Activated CD4-positive, CD25-positive, alpha-beta regulatory T cell (primary cell): ENCODE measurements at regions not wholly inside any gene's neighbourhood (a gene's known extent, or its start where the extent isn't known, plus 50 kb on each side); places are given as distances from the start of the nearest gene placed in this dataset.
"Not testable (repeated sequence)": the region's sequence is repeated elsewhere in the genome, so short reads cannot be mapped to it uniquely, and the experiment has no call there.

Experiments used
- DNase-seq, 4 experiments: peaks; one replicate each; lab custom pipeline; 2025; lab: John Stamatoyannopoulos, UW

GRCh38 chr2:111366641-111367029, 245.9 kb downstream of the BCL2L11 start:
- not testable (repeated sequence) for DNase-seq

DNA sequence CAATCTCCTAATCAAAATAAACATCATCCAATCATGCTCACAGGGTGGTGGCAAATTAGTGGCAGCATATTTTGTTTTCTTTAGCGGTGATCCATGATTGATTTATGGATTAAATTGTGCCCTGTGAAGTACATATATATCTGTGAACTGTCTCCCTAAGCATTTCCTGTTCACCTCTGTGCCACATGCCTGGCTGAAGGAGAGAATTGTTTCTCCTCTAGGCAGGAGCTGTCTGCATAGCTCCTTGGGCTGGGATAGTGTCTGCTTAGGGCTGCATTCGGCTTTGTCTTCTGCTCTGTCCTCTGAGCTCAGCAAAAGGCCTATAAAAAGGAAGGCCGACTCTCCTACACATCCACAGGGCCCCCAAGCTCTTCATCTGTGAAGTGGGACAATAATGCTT, 246.4 kb downstream of the BCL2L11 start:
- DNase-seq = not testable (repeated sequence)

DNA sequence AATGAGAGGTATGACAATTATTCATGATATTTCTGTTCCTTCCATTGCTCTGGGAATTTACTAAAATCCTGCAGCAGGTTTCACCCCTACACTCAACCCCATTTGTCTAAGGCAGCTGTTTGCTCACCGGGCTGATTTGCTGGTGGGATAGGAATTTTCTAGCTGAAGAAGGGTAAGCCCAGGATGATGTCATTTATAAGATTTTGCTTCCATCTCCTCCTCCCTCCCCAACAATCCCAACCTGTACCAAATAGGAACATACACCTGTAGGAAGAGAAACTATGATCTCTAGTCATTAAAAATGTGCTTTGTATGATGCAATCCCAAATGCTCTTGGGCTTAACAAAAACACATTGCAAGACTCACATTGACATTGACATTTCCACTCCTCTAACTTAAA, 247.2 kb downstream of the BCL2L11 start:
- not testable (repeated sequence) for DNase-seq

- not testable (repeated sequence) for DNase-seq
These were observed 247.6 kb downstream of the BCL2L11 start for GRCh38 chr2:111368288-111368687.

DNA sequence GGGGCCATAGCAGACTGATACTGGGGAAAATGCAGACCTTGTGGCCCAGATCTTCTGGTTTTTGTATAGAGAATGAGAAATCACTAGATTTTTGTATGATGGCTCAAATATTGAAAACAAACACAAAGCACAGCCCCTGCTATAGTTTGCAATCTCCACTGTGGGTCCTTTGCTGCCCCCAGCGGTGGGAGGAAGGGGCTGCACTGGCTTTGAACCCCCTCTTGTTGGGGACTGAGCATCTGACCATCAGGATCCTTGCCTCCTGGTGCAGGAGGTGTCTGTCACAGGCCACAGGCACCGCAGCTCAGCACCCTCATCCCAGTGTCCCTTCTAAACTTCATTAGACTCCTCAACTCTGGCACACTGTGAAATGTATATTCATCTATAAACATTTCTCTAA, 252.3 kb downstream of the BCL2L11 start:
- DNase-seq = not testable (repeated sequence)

- DNase-seq = not testable (repeated sequence)
These were observed 253.3 kb downstream of the BCL2L11 start for GRCh38 chr2:111373989-111374388.

GRCh38 chr2:111374734-111375133, 254.0 kb downstream of the BCL2L11 start:
- not testable (repeated sequence) for DNase-seq

- not testable (repeated sequence) for DNase-seq
These were observed 254.7 kb downstream of the BCL2L11 start for GRCh38 chr2:111375320-111375883.

DNA sequence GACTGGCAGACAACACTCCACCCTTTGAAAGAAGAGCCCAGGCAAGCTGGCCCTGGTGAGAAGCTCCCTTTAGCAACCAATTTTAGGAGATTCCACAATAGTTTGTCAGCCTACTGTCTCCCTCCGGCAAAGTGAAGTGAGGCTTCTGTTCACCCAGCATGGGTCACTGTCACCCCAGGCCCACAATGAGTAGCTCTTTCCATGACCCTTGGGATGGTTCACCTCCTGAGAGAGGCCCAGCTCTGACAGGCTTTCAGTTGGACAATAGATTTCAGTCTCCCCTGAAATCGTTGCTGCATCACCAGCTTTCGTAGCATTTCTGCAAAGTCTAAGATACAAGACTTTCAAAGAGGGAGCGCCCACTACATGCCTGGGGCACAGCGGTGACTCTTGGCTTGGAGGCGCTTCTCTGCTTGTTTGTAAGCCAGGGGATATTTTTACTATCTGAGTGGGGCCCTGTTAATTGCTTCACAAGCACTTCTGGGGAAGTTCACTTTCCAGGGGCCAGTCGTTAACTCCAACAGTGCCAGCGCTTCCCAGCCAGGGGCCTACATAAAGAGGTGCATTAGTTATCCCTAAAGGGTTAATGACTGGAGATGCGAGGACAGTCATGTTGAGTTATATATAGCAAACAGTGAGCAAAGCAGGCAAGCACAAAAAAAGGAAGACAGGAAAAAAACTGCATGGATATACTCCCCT, 255.7 kb downstream of the BCL2L11 start:
- not testable (repeated sequence) for DNase-seq

DNA sequence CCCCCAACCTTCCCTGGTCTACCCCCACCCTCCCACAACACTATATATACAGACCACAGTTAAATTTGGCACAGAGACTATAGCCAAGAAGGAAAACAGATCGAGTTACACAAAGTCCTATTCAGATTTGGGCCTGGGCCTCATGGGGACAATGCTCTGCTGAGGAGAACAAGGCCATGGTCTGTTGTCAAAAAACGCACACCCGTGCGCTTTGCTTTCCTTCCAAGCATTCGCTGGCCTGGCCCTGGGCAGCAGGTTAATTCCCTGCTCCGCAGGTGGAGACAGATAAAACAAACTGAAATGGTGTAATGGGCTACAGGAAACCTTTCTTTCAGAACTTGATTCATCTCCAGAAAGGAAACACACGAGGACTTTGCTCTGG, 256.2 kb downstream of the BCL2L11 start:
- DNase-seq = not testable (repeated sequence)

DNA sequence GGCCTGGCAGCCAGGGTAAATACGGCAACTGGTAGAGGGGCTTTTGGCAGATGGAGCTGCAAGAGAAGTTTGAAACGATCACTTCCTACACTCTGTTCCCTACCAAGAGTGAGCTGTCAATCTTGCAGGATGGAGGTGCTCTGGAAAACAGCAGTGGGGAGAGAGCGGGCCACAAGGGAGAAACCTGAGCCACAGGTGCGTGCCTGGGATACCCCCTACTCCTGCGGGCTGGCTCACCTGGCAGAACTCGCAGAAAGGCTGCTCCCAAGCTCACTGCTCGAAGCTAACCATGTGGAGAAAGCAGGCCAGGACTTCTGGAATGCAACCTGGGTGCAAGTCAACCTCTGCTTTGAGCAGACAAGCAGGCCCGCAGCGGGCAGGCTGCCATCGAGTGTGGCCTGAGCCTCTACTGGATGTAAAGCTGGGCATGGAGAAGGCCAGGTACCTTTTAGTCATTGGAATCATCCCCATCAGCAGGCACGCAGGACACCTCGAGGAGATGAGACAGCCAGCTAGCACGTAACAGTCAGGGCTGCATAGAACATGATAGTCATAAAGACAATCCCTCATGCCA, 256.8 kb downstream of the BCL2L11 start:
- not testable (repeated sequence) for DNase-seq

DNA sequence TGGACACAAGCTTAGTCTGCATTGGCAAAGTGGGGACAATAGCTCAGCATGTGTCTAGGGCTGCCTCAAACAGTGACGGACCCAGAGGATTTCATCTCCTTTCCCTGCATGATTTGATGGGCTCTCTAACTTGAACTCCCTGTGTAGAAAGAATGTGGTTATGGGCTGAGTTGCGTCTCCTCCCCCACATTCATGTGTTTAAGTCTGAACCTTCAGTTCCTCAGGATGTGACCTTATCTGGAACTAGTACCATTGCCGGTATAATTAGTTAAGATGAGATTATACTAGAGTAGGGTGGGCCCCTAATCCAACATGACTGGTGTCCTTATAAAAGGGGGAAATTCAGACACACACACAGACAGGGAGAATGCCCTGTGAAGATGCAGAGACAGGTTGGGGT, 257.6 kb downstream of the BCL2L11 start:
- DNase-seq = not testable (repeated sequence)

DNA sequence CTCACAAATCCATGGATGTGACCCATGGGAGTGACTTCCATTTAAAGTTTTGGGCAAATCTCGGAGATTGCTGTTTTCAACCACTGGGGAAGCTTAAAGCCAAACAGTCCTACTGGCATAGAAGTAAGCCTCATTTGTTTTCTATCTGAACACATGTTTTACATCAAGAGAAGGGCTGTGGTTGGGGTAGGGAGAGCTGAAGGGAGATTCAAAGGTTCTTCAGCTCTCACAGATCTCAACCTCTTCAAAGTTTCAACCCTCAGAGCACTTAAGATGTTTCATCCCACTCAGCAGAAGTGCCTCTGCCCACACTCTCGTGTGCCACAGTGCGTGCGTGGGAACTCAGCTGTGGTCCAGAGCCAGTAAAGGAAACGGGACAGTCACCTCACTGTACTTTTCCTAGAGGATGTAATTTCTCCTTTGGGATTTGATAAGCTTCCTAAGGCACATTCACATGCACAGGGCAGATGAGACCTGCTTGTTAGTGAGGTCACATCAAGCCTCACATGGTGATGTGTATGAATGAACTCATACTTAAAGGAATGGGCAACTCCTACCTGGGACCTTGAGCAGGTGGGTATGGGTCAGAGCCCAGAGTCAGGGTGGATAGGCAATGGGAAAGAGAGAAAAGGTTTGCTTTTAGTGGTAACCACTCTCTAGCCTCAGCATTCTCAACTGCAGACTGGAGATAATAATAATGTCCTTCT, 260.2 kb downstream of the BCL2L11 start:
- not testable (repeated sequence) for DNase-seq

DNA sequence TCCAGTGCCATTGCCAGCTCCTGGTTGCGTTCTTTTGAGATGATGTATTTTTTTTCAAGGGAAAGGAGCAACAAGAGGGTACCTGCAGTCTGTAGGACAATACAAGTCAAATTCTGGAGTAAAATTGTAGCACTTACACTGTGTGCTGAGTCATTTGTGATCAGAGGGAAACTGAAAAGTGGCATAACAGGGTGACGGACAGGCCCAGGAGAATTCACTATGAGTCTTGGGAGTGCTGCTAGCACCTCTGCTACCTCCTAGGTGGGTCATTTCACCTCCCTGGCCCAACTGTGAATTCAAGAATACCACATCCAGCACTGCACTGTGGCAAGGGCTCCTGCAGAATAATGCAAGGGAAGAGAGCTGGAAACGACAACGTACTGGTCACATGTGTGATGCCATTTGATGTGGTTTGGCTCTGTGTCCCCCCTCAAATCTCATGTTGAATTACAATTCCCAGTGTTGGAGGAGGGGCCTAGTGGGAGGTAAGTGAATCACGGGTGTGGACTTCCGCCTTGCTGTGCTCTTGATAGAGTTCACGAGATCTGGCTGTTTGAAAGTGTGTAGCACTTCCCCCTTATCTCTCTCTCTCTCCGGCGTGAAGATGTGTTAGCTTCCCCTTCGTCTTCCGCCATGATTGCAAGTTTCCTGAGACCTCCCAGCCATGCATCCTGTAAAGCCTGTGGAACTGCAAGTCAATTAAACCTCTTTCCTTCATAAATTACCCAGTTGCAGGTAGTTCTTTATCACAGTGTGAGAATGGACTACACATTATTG, 261.0 kb downstream of the BCL2L11 start:
- DNase-seq = not testable (repeated sequence)

GRCh38 chr2:111382507-111382906, 261.8 kb downstream of the BCL2L11 start:
- not testable (repeated sequence) for DNase-seq

DNA sequence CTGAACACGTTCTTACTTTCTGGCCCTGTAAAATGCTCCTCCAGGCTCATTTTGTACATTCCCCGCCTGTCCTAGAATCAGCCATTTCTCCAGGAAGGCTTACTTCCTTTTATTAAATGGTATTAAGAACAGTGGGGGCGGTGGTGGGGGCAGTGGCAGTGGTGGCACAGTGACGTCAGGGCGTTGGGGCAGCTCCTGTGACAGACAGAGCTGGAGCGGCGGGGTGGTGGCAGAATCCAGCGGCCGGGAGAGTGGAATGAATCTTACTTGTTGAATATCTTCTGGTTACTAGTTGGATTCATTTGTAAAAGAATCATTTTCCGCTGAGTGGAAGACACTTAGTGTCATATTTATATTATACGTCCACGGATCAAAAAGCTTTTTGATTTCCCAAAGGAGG, 262.6 kb downstream of the BCL2L11 start:
- DNase-seq = not testable (repeated sequence)

DNA sequence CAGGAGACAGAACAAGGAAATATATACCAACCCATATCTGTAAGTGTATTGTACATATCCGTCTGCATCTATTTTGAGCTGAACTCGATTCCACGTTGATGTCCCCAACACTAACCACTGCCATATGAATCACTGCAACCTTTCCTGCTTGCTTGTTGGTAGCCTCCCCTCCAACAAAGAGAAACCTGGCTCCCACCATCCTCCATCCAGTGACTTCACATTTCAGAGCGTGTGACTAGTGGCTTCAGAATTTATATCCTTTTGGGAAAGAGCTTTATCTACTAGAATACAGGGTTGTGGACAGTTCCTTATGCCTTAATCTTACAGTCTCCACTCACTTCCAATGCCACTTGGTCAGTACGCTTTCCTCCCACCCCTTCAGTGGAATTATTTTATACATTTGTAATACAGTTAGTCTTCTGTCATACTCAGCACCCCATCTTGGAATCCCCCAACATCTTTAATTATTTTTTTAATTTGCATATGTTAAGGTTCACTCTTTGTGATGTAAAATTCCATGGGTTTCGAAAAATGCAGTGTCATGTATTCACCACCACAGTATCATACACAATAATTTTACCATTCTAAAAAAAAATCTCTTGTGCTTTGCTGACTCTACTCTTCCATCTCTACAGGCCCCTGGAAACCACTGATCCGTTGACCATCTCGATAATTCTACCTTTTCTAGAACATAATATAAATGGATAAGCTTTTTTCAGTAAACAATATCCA, 264.7 kb downstream of the BCL2L11 start:
- DNase-seq = not testable (repeated sequence)

DNA sequence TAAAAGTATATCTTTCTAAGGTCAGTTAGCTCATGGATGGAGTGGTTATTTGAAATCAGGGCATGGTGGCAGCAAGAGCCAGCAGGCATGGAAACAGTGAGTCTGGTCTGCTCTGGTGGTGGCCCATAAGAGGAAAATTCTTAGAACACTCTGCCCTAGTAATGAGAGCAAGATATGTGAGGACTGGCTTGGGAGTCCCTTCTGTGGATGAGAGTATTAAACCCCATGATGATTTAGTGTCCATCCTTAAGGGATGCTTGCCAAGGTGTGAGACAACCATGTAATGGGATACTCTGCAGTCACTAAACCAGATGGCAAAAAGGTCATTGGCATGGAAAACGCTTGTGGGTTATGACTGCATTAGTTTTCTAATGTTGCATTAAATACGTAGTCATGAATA, 269.9 kb downstream of the BCL2L11 start:
- not testable (repeated sequence) for DNase-seq

DNA sequence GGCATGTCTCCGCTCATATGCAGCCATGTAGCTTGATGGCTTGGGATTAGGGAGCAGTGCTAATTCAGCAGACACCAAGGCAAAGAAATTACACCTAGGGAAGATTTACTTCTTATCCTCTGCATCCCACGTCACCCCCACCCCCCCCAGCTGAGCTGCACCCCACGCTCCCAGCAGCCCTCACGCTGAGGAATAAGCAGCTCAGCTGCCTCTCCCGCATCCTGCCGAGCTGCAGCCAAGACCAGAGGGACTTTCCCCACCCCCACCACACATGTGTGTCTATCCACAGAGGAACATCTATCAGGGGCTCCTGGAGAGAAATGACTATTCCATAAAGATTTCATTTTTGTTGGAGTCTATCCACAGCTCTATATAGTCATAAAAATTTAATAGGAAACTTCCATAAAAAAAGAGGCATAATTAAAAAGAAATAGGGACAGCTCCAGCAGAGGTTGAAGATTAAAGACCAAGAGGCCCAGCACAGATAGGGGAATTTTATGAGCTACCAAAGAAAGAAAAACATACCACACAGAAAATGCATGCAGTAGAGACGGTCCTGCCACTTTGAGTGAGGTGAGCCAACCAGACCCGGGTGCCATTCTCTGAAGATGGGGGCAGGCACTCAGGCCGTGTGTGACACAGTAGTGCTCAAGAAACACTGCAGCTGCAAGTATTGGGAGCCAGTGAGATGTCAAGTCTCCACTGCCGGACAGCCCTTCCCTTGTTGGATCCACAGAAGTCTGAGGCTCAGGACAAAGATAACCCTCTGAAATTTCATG, 274.8 kb downstream of the BCL2L11 start:
- DNase-seq = not testable (repeated sequence)

DNA sequence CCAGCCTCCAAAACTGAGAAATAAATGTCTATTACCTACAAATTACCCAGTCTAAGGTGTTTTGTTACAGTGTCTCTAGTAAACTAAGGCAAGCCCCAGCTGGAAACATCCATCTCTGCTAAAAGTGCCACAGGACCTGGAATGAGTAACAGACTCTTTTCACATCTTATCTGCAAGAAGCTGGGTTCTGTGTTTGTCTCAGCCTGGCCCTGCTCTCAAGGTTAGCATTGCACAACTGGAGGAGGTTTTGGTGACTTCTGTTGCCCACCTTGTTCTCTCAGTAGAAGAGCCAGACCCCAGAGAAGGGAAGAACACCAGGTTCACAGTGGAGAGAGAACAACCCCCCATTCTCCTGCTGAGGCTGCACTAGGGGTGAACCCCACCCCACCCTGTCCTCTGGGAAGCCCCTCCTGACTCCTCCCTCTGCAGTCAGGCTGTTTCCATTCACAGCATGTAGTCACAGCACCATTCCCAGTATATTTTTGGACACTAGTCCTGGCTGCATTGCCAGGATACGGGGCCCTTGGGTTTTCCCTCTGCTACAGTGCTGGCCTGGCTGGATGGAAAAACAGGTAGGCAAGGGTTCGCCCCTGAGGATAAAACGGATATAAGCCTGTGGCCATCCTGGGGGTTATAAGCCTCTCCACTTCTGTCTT, 280.0 kb downstream of the BCL2L11 start:
- not testable (repeated sequence) for DNase-seq
